ENCODE measurements at regions not wholly inside any gene's neighbourhood (a gene's known extent, or its start where the extent isn't known, plus 50 kb on each side); places are given as distances from the start of the nearest gene placed in this dataset.
A peak's percentile ranks its signal among the peaks of the same experiment; 100 is the strongest.

DNA sequence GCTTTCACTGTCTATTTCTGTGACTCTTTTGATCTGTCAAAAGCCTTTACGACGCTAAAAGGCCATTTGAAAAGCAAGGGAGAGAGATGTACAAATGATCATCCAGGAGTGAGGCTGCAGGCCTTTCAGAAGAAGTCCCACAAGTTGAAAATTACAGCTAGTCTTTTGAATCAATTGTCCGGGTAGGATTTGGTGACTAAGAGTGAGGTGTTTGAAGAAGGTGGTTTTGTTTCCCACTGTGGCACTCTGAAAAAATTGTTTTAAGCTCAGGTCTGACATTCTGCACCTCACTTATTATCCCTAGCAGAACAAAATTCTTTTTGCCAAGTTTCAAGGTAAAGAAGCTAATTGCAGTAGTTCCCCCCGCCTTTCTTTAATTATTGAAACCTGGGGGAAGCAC, 50.8 kb upstream of the TMEM108 start:
- peak; percentile 10 for DNase-seq
- ChIA-PET POLR2A (ENCODE audit: unreplicated experiment) (no interaction called here), CTCF (no interaction called here)
- no peaks in the 10 kb centered on the region for H3F3A ChIP-seq (ENCODE audit: low read length, unreplicated experiment)
- H3K9ac ChIP-seq (ENCODE audit: low read length) = no peak overlapping the region
- BruUV-seq (replicated peaks) = no TSS peak
- H3K36me3 ChIP-seq (ENCODE audit: low read depth, low read length) = no peaks in the 10 kb centered on the region
- intact Hi-C loops (cut with micrococcal nuclease) = no loop called here
- no peaks in the 10 kb centered on the region for H4K20me1 ChIP-seq (ENCODE audit: low read length)
- no peaks in the 10 kb centered on the region for H3K9me2 ChIP-seq (replicated peaks; ENCODE audit: low read length)
- no peak overlapping the region for H3K27ac ChIP-seq (ENCODE audit: low read length)
- no peaks in the 10 kb centered on the region for H3K4me1 ChIP-seq (ENCODE audit: insufficient read depth, low read length)
- H2AFZ ChIP-seq (ENCODE audit: low read length) = no peak overlapping the region
- no peaks in the 10 kb centered on the region for H3K27me3 ChIP-seq (ENCODE audit: low read length)
- ATAC-seq = no peak
- H3K4me3 ChIP-seq (ENCODE audit: low read length) = no peak overlapping the region
- no peak overlapping the region for H3K4me2 ChIP-seq (ENCODE audit: low read length)
- H3K79me2 ChIP-seq (ENCODE audit: low read length) = no peaks in the 10 kb centered on the region
- H3K9me3 ChIP-seq (ENCODE audit: low read length) = no peaks in the 10 kb centered on the region
- no peak for TF ChIP-seq EZH2 (IDR thresholded peaks at IDR 0.05; ENCODE audit: low read length, unreplicated experiment)
- TF ChIP-seq EZH2phosphoT487 (IDR thresholded peaks at IDR 0.05; ENCODE audit: borderline replicate concordance, low read length) = no peak
- TF ChIP-seq, protein P1, sequence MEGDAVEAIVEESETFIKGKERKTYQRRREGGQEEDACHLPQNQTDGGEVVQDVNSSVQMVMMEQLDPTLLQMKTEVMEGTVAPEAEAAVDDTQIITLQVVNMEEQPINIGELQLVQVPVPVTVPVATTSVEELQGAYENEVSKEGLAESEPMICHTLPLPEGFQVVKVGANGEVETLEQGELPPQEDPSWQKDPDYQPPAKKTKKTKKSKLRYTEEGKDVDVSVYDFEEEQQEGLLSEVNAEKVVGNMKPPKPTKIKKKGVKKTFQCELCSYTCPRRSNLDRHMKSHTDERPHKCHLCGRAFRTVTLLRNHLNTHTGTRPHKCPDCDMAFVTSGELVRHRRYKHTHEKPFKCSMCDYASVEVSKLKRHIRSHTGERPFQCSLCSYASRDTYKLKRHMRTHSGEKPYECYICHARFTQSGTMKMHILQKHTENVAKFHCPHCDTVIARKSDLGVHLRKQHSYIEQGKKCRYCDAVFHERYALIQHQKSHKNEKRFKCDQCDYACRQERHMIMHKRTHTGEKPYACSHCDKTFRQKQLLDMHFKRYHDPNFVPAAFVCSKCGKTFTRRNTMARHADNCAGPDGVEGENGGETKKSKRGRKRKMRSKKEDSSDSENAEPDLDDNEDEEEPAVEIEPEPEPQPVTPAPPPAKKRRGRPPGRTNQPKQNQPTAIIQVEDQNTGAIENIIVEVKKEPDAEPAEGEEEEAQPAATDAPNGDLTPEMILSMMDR (conservative IDR thresholded peaks at IDR 0.05; ENCODE audit: low read depth, low read length) = no peak

DNA sequence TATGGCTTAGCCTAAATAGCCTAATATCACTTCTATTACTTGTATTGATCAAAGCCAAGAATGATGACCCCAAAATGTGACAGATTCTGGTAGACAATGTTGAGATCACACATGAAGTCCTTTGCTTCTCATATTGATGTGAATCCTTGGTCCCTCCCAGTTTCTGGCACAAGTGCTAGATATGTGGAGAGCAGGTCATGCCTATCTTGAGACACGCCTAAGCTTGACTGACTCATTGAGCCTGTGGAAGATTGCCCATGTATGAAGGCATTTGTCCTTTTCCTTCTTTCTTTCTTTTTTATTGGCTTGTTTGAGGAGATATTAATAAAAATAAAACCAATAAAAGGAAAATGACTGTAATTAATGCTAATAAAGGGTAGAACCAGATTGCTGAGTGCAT, 54.0 kb upstream of the TMEM108 start:
- no peak overlapping the region for H3K9ac ChIP-seq (ENCODE audit: low read length)
- intact Hi-C loops (cut with micrococcal nuclease) = no loop called here
- ChIA-PET POLR2A (ENCODE audit: unreplicated experiment) (no interaction called here), CTCF (no interaction called here)
- H3K4me1 ChIP-seq (ENCODE audit: insufficient read depth, low read length) = no peaks in the 10 kb centered on the region
- TF ChIP-seq, protein P1 (conservative IDR thresholded peaks at IDR 0.05; ENCODE audit: low read depth, low read length) = no peak
- TF ChIP-seq EZH2 (IDR thresholded peaks at IDR 0.05; ENCODE audit: low read length, unreplicated experiment) = no peak
- no peak for TF ChIP-seq EZH2phosphoT487 (IDR thresholded peaks at IDR 0.05; ENCODE audit: borderline replicate concordance, low read length)
- no peaks in the 10 kb centered on the region for H3K27me3 ChIP-seq (ENCODE audit: low read length)
- no peaks in the 10 kb centered on the region for H3K36me3 ChIP-seq (ENCODE audit: low read depth, low read length)
- no peaks in the 10 kb centered on the region for H3K79me2 ChIP-seq (ENCODE audit: low read length)
- DNase-seq (no peak), ATAC-seq (no peak)
- no peak overlapping the region for H3K27ac ChIP-seq (ENCODE audit: low read length)
- no peaks in the 10 kb centered on the region for H3F3A ChIP-seq (ENCODE audit: low read length, unreplicated experiment)
- BruUV-seq (replicated peaks) = no TSS peak
- no peak overlapping the region for H3K4me2 ChIP-seq (ENCODE audit: low read length)
- no peaks in the 10 kb centered on the region for H3K9me3 ChIP-seq (ENCODE audit: low read length)
- H2AFZ ChIP-seq (ENCODE audit: low read length) = no peak overlapping the region
- no peak overlapping the region for H3K4me3 ChIP-seq (ENCODE audit: low read length)
- H3K9me2 ChIP-seq (replicated peaks; ENCODE audit: low read length) = no peaks in the 10 kb centered on the region
- no peaks in the 10 kb centered on the region for H4K20me1 ChIP-seq (ENCODE audit: low read length)

DNA sequence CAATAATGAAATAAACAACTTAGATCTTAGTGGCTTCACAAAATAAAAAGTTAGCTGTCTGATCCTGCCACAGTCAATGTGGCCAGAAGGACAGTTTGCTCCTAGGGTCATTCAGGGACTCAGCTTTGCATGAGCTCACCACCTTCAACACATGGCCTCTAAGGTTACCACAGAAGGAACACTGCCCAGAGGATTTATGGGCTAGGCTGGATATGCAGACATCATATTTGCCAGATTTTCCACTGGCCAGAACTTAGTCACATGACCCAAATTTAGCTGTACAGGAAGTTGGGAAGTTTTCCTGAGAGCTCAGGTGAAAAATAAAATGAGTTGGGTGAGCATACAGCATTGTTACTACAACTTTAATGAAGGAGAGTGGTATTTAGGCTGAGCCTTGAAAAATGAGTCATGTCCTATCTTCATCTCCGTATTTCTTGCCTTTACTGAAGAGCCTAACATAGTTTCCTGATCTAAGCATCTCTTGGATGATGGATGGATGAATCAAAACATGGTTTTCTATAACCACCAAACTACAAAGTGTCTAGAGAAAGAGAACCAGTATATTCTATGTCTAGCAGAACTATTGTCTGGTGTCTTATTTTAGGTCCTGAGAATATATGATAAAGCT, 54.9 kb upstream of the TMEM108 start:
- Histone ChIP-seq H3K9ac (ENCODE audit: low read length) (no peak overlapping the region), H4K20me1 (ENCODE audit: low read length) (no peaks in the 10 kb centered on the region), H3K9me2 (replicated peaks; ENCODE audit: low read length) (no peaks in the 10 kb centered on the region), H3K79me2 (ENCODE audit: low read length) (no peaks in the 10 kb centered on the region), H2AFZ (ENCODE audit: low read length) (no peak overlapping the region), H3K27ac (ENCODE audit: low read length) (no peak overlapping the region), H3K4me1 (ENCODE audit: insufficient read depth, low read length) (no peaks in the 10 kb centered on the region), H3K4me2 (ENCODE audit: low read length) (no peak overlapping the region), H3K9me3 (ENCODE audit: low read length) (no peaks in the 10 kb centered on the region), H3F3A (ENCODE audit: low read length, unreplicated experiment) (no peaks in the 10 kb centered on the region), H3K4me3 (ENCODE audit: low read length) (no peak overlapping the region), H3K36me3 (ENCODE audit: low read depth, low read length) (no peaks in the 10 kb centered on the region), H3K27me3 (ENCODE audit: low read length) (no peaks in the 10 kb centered on the region)
- no peak for DNase-seq
- ATAC-seq = no peak
- TF ChIP-seq, protein P1 (conservative IDR thresholded peaks at IDR 0.05; ENCODE audit: low read depth, low read length) = no peak
- TF ChIP-seq EZH2phosphoT487 (IDR thresholded peaks at IDR 0.05; ENCODE audit: borderline replicate concordance, low read length) (no peak), EZH2 (IDR thresholded peaks at IDR 0.05; ENCODE audit: low read length, unreplicated experiment) (no peak)
- ChIA-PET POLR2A (ENCODE audit: unreplicated experiment) (no interaction called here), CTCF (no interaction called here)
- no TSS peak for BruUV-seq (replicated peaks)
- intact Hi-C loops (cut with micrococcal nuclease) = no loop called here
